ENCODE measurements at regions not wholly inside any gene's neighbourhood (a gene's known extent, or its start where the extent isn't known, plus 50 kb on each side); places are given as distances from the start of the nearest gene placed in this dataset.

DNA sequence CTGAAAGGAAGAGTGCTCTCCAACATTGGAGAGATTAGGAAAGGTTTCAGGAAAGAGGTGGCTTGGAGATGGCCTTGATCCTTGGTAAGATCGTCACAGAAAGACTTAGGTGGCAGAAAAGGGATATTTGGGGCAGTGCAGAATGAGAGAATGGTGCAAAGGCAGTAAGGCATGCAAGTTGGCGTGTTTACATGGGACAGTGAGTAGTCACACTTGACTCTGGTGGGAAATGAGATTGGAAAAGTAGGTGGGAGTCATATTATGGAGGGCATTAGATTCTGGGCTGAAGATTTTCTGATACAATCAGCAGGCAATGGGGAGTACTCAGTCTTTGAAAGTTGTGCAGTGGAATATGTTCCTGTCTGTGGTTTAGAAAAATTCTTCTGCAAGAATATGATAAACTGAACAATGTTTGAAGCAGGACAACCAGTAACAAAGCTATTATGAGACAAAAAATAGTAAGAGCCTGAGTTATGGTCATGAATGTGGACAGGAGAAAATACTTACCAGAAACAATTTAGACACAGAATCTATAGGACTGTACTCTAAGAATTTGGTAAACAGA lies 76.2 kb upstream of the ANKRD55 start:
- Histone ChIP-seq H4K20me1 (ENCODE audit: insufficient read depth, low read length, poor library complexity, severe bottlenecking) (no peaks in the 10 kb centered on the region), H3K9me2 (replicated peaks; ENCODE audit: low read depth, low read length) (no peaks in the 10 kb centered on the region), H3K9ac (ENCODE audit: low read depth, low read length, poor library complexity, severe bottlenecking) (no peak overlapping the region), H2AFZ (ENCODE audit: low read length) (no peak overlapping the region), H3K4me3 (ENCODE audit: low read length, poor library complexity, severe bottlenecking) (no peak overlapping the region), H3F3A (ENCODE audit: low read depth) (no peaks in the 10 kb centered on the region), H3K9me3 (ENCODE audit: insufficient read depth, low read depth, low read length) (peaks cover 3% of the 10 kb centered on the region; the same call in 1 of the 2 replicates), H3K79me2 (ENCODE audit: insufficient read depth, low read length) (no peaks in the 10 kb centered on the region), H3K36me3 (ENCODE audit: insufficient read depth, low read length) (no peaks in the 10 kb centered on the region), H3K4me1 (ENCODE audit: insufficient read depth, low read length, poor library complexity, severe bottlenecking) (no peaks in the 10 kb centered on the region), H3K4me2 (ENCODE audit: low read depth, low read length, poor library complexity, severe bottlenecking) (no peak overlapping the region), H3K27me3 (ENCODE audit: insufficient read depth, low read length, poor library complexity, severe bottlenecking) (no peaks in the 10 kb centered on the region)
- TF ChIP-seq, protein P1, sequence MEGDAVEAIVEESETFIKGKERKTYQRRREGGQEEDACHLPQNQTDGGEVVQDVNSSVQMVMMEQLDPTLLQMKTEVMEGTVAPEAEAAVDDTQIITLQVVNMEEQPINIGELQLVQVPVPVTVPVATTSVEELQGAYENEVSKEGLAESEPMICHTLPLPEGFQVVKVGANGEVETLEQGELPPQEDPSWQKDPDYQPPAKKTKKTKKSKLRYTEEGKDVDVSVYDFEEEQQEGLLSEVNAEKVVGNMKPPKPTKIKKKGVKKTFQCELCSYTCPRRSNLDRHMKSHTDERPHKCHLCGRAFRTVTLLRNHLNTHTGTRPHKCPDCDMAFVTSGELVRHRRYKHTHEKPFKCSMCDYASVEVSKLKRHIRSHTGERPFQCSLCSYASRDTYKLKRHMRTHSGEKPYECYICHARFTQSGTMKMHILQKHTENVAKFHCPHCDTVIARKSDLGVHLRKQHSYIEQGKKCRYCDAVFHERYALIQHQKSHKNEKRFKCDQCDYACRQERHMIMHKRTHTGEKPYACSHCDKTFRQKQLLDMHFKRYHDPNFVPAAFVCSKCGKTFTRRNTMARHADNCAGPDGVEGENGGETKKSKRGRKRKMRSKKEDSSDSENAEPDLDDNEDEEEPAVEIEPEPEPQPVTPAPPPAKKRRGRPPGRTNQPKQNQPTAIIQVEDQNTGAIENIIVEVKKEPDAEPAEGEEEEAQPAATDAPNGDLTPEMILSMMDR (conservative IDR thresholded peaks at IDR 0.05; ENCODE audit: low read length), result no peak

DNA sequence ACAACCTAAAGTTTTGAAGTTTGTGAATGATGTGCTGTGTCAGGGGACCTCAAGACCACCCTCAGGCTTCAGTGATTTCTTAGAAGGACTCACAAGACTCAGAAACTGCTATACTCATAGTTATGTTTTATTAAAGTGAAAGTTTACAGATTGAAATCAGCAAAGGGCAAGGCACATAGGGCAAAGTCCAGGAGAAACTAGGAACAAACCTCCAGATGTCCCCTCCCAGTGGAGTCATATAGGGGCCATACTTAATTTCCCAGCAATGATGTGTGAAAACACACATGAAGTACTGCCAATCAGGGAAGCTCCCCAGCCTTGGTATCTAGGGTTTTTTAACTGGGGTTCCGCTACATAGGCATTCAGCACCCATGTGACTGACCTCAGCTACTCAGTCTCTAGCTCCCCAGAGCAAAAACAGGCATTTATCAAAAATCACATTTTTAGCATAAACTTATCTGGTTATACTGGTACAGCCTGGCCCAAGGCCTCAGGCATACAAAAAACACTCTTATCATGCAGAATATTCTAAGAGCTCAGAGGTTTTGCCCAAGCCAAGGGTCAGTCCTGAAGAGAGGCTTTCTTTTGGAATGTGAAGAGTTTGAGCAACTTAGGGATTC lies 74.7 kb upstream of the ANKRD55 start:
- H3K79me2 ChIP-seq (ENCODE audit: insufficient read depth, low read length), result no peaks in the 10 kb centered on the region
- H3K4me3 ChIP-seq (ENCODE audit: low read length, poor library complexity, severe bottlenecking), result no peak overlapping the region
- H3K9ac ChIP-seq (ENCODE audit: low read depth, low read length, poor library complexity, severe bottlenecking), result no peak overlapping the region
- no peaks in the 10 kb centered on the region for H3F3A ChIP-seq (ENCODE audit: low read depth)
- H3K4me1 ChIP-seq (ENCODE audit: insufficient read depth, low read length, poor library complexity, severe bottlenecking), result no peaks in the 10 kb centered on the region
- no peaks in the 10 kb centered on the region for H3K27me3 ChIP-seq (ENCODE audit: insufficient read depth, low read length, poor library complexity, severe bottlenecking)
- H3K9me2 ChIP-seq (replicated peaks; ENCODE audit: low read depth, low read length), result no peaks in the 10 kb centered on the region
- no peaks in the 10 kb centered on the region for H3K36me3 ChIP-seq (ENCODE audit: insufficient read depth, low read length)
- no peaks in the 10 kb centered on the region for H4K20me1 ChIP-seq (ENCODE audit: insufficient read depth, low read length, poor library complexity, severe bottlenecking)
- no peak overlapping the region for H2AFZ ChIP-seq (ENCODE audit: low read length)
- no peak overlapping the region for H3K4me2 ChIP-seq (ENCODE audit: low read depth, low read length, poor library complexity, severe bottlenecking)
- peaks cover 3% of the 10 kb centered on the region; the same call in 1 of the 2 replicates for H3K9me3 ChIP-seq (ENCODE audit: insufficient read depth, low read depth, low read length)
- TF ChIP-seq, protein P1 (conservative IDR thresholded peaks at IDR 0.05; ENCODE audit: low read length), result no peak
- no peak for TF ChIP-seq EZH2phosphoT487 (IDR thresholded peaks at IDR 0.05; ENCODE audit: borderline replicate concordance)

DNA sequence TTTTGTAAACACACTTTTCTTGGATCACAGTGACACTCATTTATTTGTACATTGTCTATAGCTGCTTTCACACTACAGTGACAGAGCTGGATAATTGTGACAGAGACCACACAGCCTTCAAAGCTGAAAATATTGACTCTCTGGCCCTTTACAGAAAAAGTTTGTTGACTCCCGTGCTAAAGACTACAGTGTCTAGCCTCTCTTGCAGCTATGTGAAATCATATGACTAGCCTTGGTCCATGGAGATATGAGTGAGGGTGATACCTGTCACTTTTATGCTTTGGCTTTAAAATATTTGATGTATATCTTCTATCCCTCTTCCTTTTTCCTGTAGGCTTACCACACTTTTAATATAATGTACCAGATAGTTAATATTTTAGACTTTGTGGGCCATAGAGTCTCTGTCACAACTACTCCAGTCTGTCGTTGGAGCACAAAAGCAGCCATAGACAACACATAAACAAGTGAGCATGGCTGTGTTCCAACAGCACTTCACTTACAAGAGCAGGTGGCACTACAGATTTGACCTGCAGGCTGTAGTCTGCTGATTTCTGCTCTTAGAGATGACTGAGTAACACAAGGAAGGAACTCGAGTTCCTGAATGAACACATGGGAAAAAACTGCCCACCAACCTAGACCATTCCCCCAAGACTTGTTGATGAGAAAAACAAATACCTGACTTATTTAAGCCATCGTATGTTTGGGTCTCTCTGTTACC lies 73.5 kb upstream of the ANKRD55 start:
- Histone ChIP-seq H3K36me3 (ENCODE audit: insufficient read depth, low read length) (no peaks in the 10 kb centered on the region), H2AFZ (ENCODE audit: low read length) (no peak overlapping the region), H3K4me1 (ENCODE audit: insufficient read depth, low read length, poor library complexity, severe bottlenecking) (no peaks in the 10 kb centered on the region), H4K20me1 (ENCODE audit: insufficient read depth, low read length, poor library complexity, severe bottlenecking) (no peaks in the 10 kb centered on the region), H3K79me2 (ENCODE audit: insufficient read depth, low read length) (no peaks in the 10 kb centered on the region), H3K9me3 (ENCODE audit: insufficient read depth, low read depth, low read length) (peaks cover 3% of the 10 kb centered on the region; the same call in 1 of the 2 replicates), H3F3A (ENCODE audit: low read depth) (no peaks in the 10 kb centered on the region), H3K4me3 (ENCODE audit: low read length, poor library complexity, severe bottlenecking) (no peak overlapping the region), H3K9ac (ENCODE audit: low read depth, low read length, poor library complexity, severe bottlenecking) (no peak overlapping the region), H3K4me2 (ENCODE audit: low read depth, low read length, poor library complexity, severe bottlenecking) (no peak overlapping the region), H3K9me2 (replicated peaks; ENCODE audit: low read depth, low read length) (no peaks in the 10 kb centered on the region), H3K27me3 (ENCODE audit: insufficient read depth, low read length, poor library complexity, severe bottlenecking) (no peaks in the 10 kb centered on the region)
- TF ChIP-seq EZH2phosphoT487 (IDR thresholded peaks at IDR 0.05; ENCODE audit: borderline replicate concordance), result no peak
- TF ChIP-seq, protein P1 (conservative IDR thresholded peaks at IDR 0.05; ENCODE audit: low read length), result no peak

All from Loucy (cell line).